ENCODE measurements at regions not wholly inside any gene's neighbourhood (a gene's known extent, or its start where the extent isn't known, plus 50 kb on each side); places are given as distances from the start of the nearest gene placed in this dataset.

- Histone ChIP-seq H3K27ac (no peak overlapping the region), H3K36me3 (ENCODE audit: control insufficient read depth, insufficient read depth, low read length) (no peaks in the 10 kb centered on the region), H3K4me1 (no peaks in the 10 kb centered on the region), H3K79me2 (no peaks in the 10 kb centered on the region), H3K9me3 (ENCODE audit: control insufficient read depth, low read length) (no peaks in the 10 kb centered on the region), H2AFZ (no peak overlapping the region), H3K4me2 (ENCODE audit: low read length) (no peak overlapping the region), H3K4me3 (ENCODE audit: low read depth, low read length) (no peak overlapping the region), H3K27me3 (ENCODE audit: control insufficient read depth, insufficient read depth, low read length) (no peaks in the 10 kb centered on the region), H3K9ac (no peak overlapping the region)
- no peak for TF ChIP-seq CTCF (IDR thresholded peaks at IDR 0.05)
These were observed 143.4 kb downstream of the TMEM17 start for GRCh38 chr2:62362561-62362960.

DNA sequence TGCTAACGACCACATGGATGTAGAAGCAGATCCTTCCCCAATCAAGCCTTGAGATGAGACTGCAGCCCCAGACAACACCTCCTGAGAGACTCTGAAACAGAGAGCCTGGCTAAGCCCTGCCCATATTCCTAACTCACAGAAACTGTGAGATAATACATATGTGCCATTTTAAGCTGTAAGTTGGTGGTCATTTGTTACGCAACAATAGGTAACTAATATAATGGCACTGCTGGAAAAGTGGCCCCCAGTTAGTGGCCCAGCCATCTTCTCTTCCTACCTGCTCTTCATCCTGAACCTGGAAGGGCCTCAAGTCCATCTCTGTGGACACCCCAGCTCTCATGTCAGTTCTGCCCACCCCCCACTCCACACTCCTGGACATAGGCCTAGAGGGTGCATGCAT lies 144.0 kb downstream of the TMEM17 start:
- Histone ChIP-seq H3K27me3 (ENCODE audit: control insufficient read depth, insufficient read depth, low read length) (no peaks in the 10 kb centered on the region), H3K79me2 (no peaks in the 10 kb centered on the region), H2AFZ (no peak overlapping the region), H3K27ac (no peak overlapping the region), H3K4me1 (no peaks in the 10 kb centered on the region), H3K9me3 (ENCODE audit: control insufficient read depth, low read length) (no peaks in the 10 kb centered on the region), H3K4me2 (ENCODE audit: low read length) (no peak overlapping the region), H3K4me3 (ENCODE audit: low read depth, low read length) (no peak overlapping the region), H3K9ac (no peak overlapping the region), H3K36me3 (ENCODE audit: control insufficient read depth, insufficient read depth, low read length) (no peaks in the 10 kb centered on the region)
- no peak for TF ChIP-seq CTCF (IDR thresholded peaks at IDR 0.05)

DNA sequence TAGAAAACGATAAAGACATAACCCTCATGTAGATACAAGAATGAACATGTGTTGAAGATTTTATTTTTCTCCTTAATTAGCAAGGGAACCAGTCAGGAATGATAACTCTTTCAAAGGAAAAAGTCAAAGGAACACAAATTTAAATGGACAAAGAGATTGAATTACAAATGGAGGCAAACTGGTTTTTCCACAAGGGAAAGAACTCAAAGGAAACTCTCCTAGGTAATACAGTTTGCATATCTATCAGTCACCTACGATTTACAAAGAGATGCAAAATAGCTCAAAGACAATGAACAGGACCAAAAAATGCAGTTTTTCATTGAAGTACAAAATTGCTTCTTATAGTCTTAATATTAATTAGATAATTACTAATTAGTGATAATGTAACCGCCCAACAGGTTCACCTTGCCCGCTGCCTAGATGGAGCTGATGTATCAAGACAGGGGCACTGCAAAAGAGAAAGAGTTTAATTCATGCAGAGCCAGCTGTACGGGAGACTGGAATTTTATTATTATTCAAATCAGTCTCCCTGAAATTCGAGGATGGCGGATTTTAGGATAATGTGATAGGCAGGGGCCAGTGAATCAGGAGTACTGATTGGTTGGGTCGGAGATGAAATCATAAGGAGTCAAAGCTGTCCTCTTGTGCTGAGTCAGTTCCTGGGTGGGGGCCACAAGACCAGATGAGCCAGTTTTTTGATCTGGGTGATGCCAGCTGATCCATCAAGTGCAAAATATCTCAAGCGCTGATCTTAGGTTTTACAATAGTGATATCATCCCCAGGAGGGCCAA lies 151.0 kb downstream of the TMEM17 start:
- Histone ChIP-seq H3K9ac (no peak overlapping the region), H3K79me2 (no peaks in the 10 kb centered on the region), H3K36me3 (ENCODE audit: control insufficient read depth, insufficient read depth, low read length) (no peaks in the 10 kb centered on the region), H3K27me3 (ENCODE audit: control insufficient read depth, insufficient read depth, low read length) (no peaks in the 10 kb centered on the region), H3K4me2 (ENCODE audit: low read length) (no peak overlapping the region), H3K27ac (no peak overlapping the region), H3K9me3 (ENCODE audit: control insufficient read depth, low read length) (no peaks in the 10 kb centered on the region), H3K4me1 (no peaks in the 10 kb centered on the region), H2AFZ (no peak overlapping the region), H3K4me3 (ENCODE audit: low read depth, low read length) (no peak overlapping the region)
- TF ChIP-seq CTCF (IDR thresholded peaks at IDR 0.05) = no peak

GRCh38 chr2:62352031-62352430 lies 154.0 kb downstream of the TMEM17 start:
- Histone ChIP-seq H3K4me1 (no peaks in the 10 kb centered on the region), H3K4me3 (ENCODE audit: low read depth, low read length) (no peak overlapping the region), H3K9me3 (ENCODE audit: control insufficient read depth, low read length) (no peaks in the 10 kb centered on the region), H3K27me3 (ENCODE audit: control insufficient read depth, insufficient read depth, low read length) (no peaks in the 10 kb centered on the region), H3K36me3 (ENCODE audit: control insufficient read depth, insufficient read depth, low read length) (no peaks in the 10 kb centered on the region), H3K9ac (no peak overlapping the region), H3K4me2 (ENCODE audit: low read length) (no peak overlapping the region), H2AFZ (no peak overlapping the region), H3K27ac (no peak overlapping the region), H3K79me2 (no peaks in the 10 kb centered on the region)
- no peak for TF ChIP-seq CTCF (IDR thresholded peaks at IDR 0.05)

DNA sequence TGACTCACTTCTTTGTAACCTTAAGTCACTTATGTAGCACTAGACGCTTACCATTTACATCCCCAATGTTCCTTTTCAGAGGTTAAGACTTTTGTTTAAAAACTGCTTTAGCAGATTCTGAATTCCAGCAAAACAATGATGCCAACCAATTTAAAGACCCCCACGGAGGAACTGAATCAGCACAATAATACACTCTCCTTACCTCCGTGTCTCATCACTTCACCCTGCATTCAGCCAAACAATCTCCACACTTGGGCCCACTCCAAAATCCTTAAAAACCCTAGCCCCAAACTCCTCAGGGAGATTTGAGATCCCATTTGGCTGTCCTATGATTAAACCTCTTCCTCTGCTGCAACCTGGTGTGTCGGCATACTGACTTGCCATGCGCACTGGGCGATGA lies 153.9 kb downstream of the B3GNT2 start:
- Histone ChIP-seq H3K4me2 (ENCODE audit: low read length) (no peak overlapping the region), H3K79me2 (no peaks in the 10 kb centered on the region)

More for the DNA sequence above, 153.9 kb downstream of the B3GNT2 start:
- TF ChIP-seq CTCF (IDR thresholded peaks at IDR 0.05) = no peak
- H3K27me3 ChIP-seq (ENCODE audit: control insufficient read depth, insufficient read depth, low read length) = no peaks in the 10 kb centered on the region
- no peaks in the 10 kb centered on the region for H3K9me3 ChIP-seq (ENCODE audit: control insufficient read depth, low read length)
- H3K36me3 ChIP-seq (ENCODE audit: control insufficient read depth, insufficient read depth, low read length) = no peaks in the 10 kb centered on the region
- no peak overlapping the region for H2AFZ ChIP-seq
- no peak overlapping the region for H3K4me3 ChIP-seq (ENCODE audit: low read depth, low read length)
- no peak overlapping the region for H3K9ac ChIP-seq
- H3K4me1 ChIP-seq = no peaks in the 10 kb centered on the region
- H3K27ac ChIP-seq = no peak overlapping the region
